ENCODE measurements at regions not wholly inside any gene's neighbourhood (a gene's known extent, or its start where the extent isn't known, plus 50 kb on each side); places are given as distances from the start of the nearest gene placed in this dataset.

GRCh38 chr1:226816576-226816975 is 53.8 kb upstream of the PSEN2 start:
- DNase-seq (ENCODE audit: low read depth) = peak; percentile 85
- H3K4me3 ChIP-seq (ENCODE audit: low read depth, low read length) = no peak overlapping the region
- TF ChIP-seq, protein P1, sequence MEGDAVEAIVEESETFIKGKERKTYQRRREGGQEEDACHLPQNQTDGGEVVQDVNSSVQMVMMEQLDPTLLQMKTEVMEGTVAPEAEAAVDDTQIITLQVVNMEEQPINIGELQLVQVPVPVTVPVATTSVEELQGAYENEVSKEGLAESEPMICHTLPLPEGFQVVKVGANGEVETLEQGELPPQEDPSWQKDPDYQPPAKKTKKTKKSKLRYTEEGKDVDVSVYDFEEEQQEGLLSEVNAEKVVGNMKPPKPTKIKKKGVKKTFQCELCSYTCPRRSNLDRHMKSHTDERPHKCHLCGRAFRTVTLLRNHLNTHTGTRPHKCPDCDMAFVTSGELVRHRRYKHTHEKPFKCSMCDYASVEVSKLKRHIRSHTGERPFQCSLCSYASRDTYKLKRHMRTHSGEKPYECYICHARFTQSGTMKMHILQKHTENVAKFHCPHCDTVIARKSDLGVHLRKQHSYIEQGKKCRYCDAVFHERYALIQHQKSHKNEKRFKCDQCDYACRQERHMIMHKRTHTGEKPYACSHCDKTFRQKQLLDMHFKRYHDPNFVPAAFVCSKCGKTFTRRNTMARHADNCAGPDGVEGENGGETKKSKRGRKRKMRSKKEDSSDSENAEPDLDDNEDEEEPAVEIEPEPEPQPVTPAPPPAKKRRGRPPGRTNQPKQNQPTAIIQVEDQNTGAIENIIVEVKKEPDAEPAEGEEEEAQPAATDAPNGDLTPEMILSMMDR (conservative IDR thresholded peaks at IDR 0.05; ENCODE audit: low read depth, low read length) = no peak

DNA sequence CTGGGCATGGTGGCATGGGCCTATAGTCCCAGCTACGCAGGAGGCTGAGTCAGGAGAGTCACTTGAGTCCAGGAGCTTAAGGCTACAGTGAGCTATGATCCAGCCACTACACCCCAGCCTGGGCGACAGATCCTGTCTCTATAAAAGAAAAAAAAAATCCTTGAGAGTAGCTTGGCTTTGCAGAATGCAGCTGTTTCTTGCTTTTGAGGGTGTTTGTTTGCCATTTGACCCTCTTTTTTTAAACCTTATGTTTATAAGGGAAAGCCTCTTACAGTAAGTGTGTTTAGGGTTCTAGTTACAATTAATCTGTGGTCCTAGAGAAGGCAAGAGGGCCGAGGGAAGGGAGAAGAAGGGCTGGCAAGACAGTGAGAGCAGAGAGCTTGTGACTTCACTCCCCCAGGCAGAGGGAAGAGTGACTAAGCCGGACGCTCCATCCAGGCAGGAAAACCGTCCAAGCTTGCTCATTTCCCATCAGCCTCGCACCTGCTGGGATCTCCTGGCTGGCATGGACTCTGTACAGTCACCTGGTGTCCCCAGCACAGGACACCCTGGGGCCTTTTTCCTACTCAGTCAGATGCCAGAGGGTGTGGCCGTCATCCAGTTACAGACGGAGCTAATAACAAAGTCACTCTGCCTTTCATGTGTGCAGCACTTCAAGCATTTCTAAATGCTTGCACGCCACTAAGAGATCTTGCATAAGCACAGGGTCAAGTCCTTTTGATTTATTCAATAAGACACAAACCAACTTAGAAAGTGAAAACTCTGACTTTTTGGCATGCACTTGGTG is 55.5 kb upstream of the PSEN2 start:
- TF ChIP-seq, protein P1 (conservative IDR thresholded peaks at IDR 0.05; ENCODE audit: low read depth, low read length) = no peak
- H3K4me3 ChIP-seq (ENCODE audit: low read depth, low read length) = no peak overlapping the region

GRCh38 chr1:226813671-226814591 is 56.5 kb upstream of the PSEN2 start:
- DNase-seq (ENCODE audit: low read depth) = no peak
- TF ChIP-seq, protein P1 (conservative IDR thresholded peaks at IDR 0.05; ENCODE audit: low read depth, low read length) = no peak
- H3K4me3 ChIP-seq (ENCODE audit: low read depth, low read length) = no peak overlapping the region

More for the DNA sequence above, 55.5 kb upstream of the PSEN2 start:
- DNase-seq (ENCODE audit: low read depth) = peak; percentile 78

DNA sequence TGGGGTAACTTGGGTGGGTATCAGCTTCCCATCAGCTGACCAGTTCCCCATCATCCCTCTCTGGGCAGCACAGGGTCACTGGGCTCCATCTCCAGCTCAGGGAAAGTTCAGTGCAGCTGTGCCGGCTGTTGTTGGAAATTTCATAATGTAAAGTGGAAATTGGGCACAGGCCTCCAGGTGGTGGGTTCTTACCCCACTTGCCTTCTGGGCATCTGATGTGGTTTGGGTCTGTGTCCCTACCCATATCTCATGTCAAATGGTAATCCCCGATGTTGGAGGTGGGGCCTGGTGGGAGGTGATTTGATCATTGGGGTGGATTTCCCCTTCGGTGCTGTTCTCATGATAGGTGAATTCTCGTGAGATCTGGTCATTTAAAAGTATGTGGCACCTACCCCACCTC is 59.7 kb upstream of the PSEN2 start:
- H3K4me3 ChIP-seq (ENCODE audit: low read depth, low read length) = no peak overlapping the region
- TF ChIP-seq, protein P1 (conservative IDR thresholded peaks at IDR 0.05; ENCODE audit: low read depth, low read length) = no peak
- no peak for DNase-seq (ENCODE audit: low read depth)

DNA sequence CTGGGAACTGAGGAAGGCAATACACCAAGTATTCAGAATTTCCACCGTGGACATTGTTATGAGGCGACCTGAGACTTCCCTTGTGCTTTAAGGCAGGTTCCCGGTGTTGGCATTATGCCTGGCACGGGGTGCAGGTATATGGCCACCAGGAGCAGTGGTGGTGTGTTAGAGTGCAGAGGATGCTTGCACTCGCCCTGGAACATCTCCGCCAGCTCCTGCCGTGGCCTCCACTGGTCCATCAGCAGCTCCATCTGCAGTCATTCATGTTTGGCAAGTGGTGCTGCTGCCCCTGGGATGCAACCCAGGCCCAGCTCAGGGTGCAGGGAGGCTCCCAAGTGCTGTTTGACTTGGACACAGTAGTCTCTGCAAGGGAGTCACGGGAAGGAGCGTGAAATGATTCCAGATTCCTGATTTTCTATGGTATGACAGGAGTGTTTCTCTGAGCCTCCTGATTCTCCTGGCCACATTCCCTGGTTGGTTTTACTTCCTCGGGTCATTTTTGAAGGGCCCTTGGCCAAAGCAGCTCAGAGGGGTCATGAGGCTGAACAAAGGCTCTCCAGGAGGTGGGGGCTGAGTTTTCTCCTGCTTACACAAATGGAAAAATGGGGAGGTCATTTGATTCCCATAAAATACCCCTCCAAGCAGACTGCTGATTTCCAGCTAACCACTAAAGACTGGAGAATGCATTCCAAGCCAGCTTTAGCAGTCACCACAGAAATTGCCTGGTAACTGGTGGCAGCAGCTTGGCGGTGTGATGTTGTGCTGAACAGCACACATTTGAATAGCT is 60.4 kb upstream of the PSEN2 start:
- TF ChIP-seq, protein P1 (conservative IDR thresholded peaks at IDR 0.05; ENCODE audit: low read depth, low read length) = no peak
- no peak overlapping the region for H3K4me3 ChIP-seq (ENCODE audit: low read depth, low read length)
- DNase-seq (ENCODE audit: low read depth) = peak; percentile 16

GRCh38 chr1:226808501-226808900 is 61.9 kb upstream of the PSEN2 start:
- TF ChIP-seq, protein P1 (conservative IDR thresholded peaks at IDR 0.05; ENCODE audit: low read depth, low read length) = no peak
- H3K4me3 ChIP-seq (ENCODE audit: low read depth, low read length) = no peak overlapping the region
- no peak for DNase-seq (ENCODE audit: low read depth)

Data from epithelial cell of proximal tubule (primary cell).